K562 (cell line): ENCODE measurements at regions not wholly inside any gene's neighbourhood (a gene's known extent, or its start where the extent isn't known, plus 50 kb on each side); places are given as distances from the start of the nearest gene placed in this dataset.

Experiments used
- ATAC-seq: fragments of 200-7000 bp; cut with Tn5 transposase; 3 replicates; pipeline ENCODE4 v1.9.1; 2020; ENCODE audit warnings: moderate library complexity
- BruUV-seq: library from RNA; stranded (reverse); fragments of 400-500 nt; replicated peaks from 2 replicates; lab custom pipeline; 2021; lab: Mats Ljungman, UMichigan
- CTCF ChIA-PET: fragments of 300-600 bp; formaldehyde crosslinking; extraction: SDS; loops from one replicate; lab custom pipeline; 2021; ENCODE audit warnings: low intra/inter-chr PET ratio; lab: Yijun Ruan, JAX
- POLR2A ChIA-PET: fragments of 300-600, 350-650 bp; sonication (Branson Sonifier 250); formaldehyde crosslinking; extraction: SDS; loops from one replicate; lab custom pipeline; 2021; ENCODE audit warnings: antibody characterized with exemption, inconsistent platforms; lab: Yijun Ruan, JAX
- DNase-seq, 4 experiments: peaks; one replicate each; pipeline versions ENCODE4 v3.0.0 to v3.0.0-alpha.2; 2011 to 2018; ENCODE audit warnings: low spot score in 3 of 4, mixed read lengths in 3 of 4; ENCODE audit errors: extremely low read depth in 1 of 4
- FAIRE-seq: peaks from 2 replicates; lab custom pipeline; 2011; peaks lifted over from hg19 to GRCh38; lab: Jason Lieb, UNC
- H2AFZ ChIP-seq: 2 replicates; pipeline ENCODE4 v1.6.0; 2011; ENCODE audit warnings: low read depth, low read length, control low read depth, inconsistent platforms
- H3K27ac ChIP-seq: fragments of 200-600 bp; 3 replicates; pipeline ENCODE4 v1.8.0; 2011; ENCODE audit warnings: low read depth, mild to moderate bottlenecking, control low read depth, inconsistent platforms, low read length, moderate library complexity, mixed read lengths; ENCODE audit errors: extremely low read depth
- H3K27me3 ChIP-seq, 2 experiments: fragments of 300-600 bp in 1 of 2; 2 replicates in 1 of 2; 3 replicates in 1 of 2; pipeline versions ENCODE4 v1.6.0 to v1.8.0; 2011; ENCODE audit warnings: inconsistent platforms in 2 of 2, low read length in 2 of 2, mild to moderate bottlenecking in 1 of 2, mixed read lengths in 1 of 2, moderate library complexity in 1 of 2; ENCODE audit not compliant: control insufficient read depth in 2 of 2, insufficient read depth in 2 of 2
- H3K36me3 ChIP-seq: fragments of 300-600 bp; 3 replicates; pipeline ENCODE4 v1.8.0; 2011; ENCODE audit warnings: mild to moderate bottlenecking, low read length, inconsistent platforms; ENCODE audit not compliant: control insufficient read depth, insufficient read depth
- H3K4me1 ChIP-seq, 2 experiments: fragments of 200-600 bp in 1 of 2; replicated peaks in 1 of 2; 2 replicates in 1 of 2; 3 replicates in 1 of 2; pipeline versions ENCODE4 v1.5.1 to v1.8.0; 2011; ENCODE audit warnings: inconsistent platforms in 2 of 2, low read length in 2 of 2, mild to moderate bottlenecking in 1 of 2, mixed read lengths in 1 of 2, moderate library complexity in 1 of 2; ENCODE audit not compliant: control insufficient read depth in 2 of 2, insufficient read depth in 2 of 2
- H3K4me2 ChIP-seq: 2 replicates; pipeline ENCODE4 v1.6.1; 2011; ENCODE audit warnings: low read length, control low read depth, inconsistent platforms, mixed read lengths; ENCODE audit not compliant: insufficient read depth
- H3K4me3 ChIP-seq: fragments of 200-600 bp; sonication (generic), shearing (Covaris generic); 2 replicates; pipeline ENCODE4 v1.5.1; 2016; ENCODE audit warnings: control low read depth, inconsistent platforms
- H3K79me2 ChIP-seq: fragments of 200-600 bp; 3 replicates; pipeline ENCODE4 v1.8.0; 2011; ENCODE audit warnings: low read length, inconsistent platforms; ENCODE audit not compliant: control insufficient read depth, insufficient read depth
- H3K9ac ChIP-seq, 2 experiments: 2 replicates each; pipeline versions ENCODE4 v1.6.0 to v1.6.1; 2011; ENCODE audit warnings: low read depth in 2 of 2, low read length in 2 of 2, control low read depth in 1 of 2, inconsistent platforms in 1 of 2, mild to moderate bottlenecking in 1 of 2, mixed read lengths in 1 of 2; ENCODE audit not compliant: insufficient read depth in 1 of 2
- H3K9me1 ChIP-seq: one replicate; pipeline ENCODE4 v1.6.0; 2011; ENCODE audit warnings: inconsistent platforms, mild to moderate bottlenecking, low read length, moderate library complexity; ENCODE audit not compliant: control insufficient read depth, insufficient read depth
- H3K9me3 ChIP-seq: replicated peaks from 2 replicates; pipeline ENCODE4 v1.5.1; 2011; ENCODE audit warnings: low read depth, low read length, inconsistent platforms; ENCODE audit not compliant: control insufficient read depth, insufficient read depth
- H4K20me1 ChIP-seq: replicated peaks from 2 replicates; pipeline ENCODE4 v1.6.1; 2011; ENCODE audit warnings: low read length, inconsistent platforms, mixed read lengths; ENCODE audit not compliant: control insufficient read depth, insufficient read depth
- SIX5 ChIP-seq, 2 experiments: IDR thresholded peaks; 2 replicates each; pipeline ENCODE4 v1.6.1; 2011; ENCODE audit warnings: low read length in 2 of 2, borderline replicate concordance in 1 of 2, low read depth in 1 of 2, mild to moderate bottlenecking in 1 of 2, moderate library complexity in 1 of 2; ENCODE audit not compliant: insufficient read depth in 1 of 2
- SREBF2 ChIP-seq: sonication (generic); formaldehyde crosslinking; IDR thresholded peaks from 2 replicates; pipeline ENCODE4 v1.4.0; 2020; ENCODE audit warnings: mild to moderate bottlenecking, missing genetic modification reagents
- SUPT5H ChIP-seq: fragments of 450-650 bp; IDR thresholded peaks from 2 replicates; pipeline ENCODE4 v1.6.1; 2016
- WGBS: fragments of 100-300 bp; shearing (Covaris generic); methylation state at CpG from one replicate; pipeline ENCODE4 v1.1.6; 2016; ENCODE audit warnings: low coverage, mixed read lengths; ENCODE audit not compliant: insufficient coverage; ENCODE audit errors: missing lambda C conversion rate; 5-methylcytosine and 5-hydroxymethylcytosine counted together
- in situ Hi-C: fragments of 300-500 bp; cut with MboI; formaldehyde crosslinking; loops from 4 replicates; pipeline ENCODE4 v1.15.0; 2018; ENCODE audit warnings: inconsistent platforms, mixed read lengths
- intact Hi-C: fragments of 100-400 bp; cut with micrococcal nuclease; formaldehyde crosslinking; loops from 2 replicates; pipeline ENCODE4 v1.14.2; 2022
- TF ChIP-seq, protein P1 (sequence below): sonication (generic); formaldehyde crosslinking; IDR thresholded peaks from 2 replicates; pipeline ENCODE4 v1.8.1; 2022; ENCODE audit warnings: missing genetic modification reagents
- TF ChIP-seq, protein P2 (sequence below): sonication (generic); formaldehyde crosslinking; IDR thresholded peaks from 2 replicates; pipeline ENCODE4 v1.8.0; 2022; ENCODE audit warnings: missing genetic modification reagents, mild to moderate bottlenecking, borderline replicate concordance
- TF ChIP-seq, protein P3 (sequence below): fragments of 250-450 bp; sonication (Bioruptor Pico); IDR thresholded peaks from 2 replicates; pipeline ENCODE4 v1.9.0; 2021; ENCODE audit warnings: mild to moderate bottlenecking

DNA sequence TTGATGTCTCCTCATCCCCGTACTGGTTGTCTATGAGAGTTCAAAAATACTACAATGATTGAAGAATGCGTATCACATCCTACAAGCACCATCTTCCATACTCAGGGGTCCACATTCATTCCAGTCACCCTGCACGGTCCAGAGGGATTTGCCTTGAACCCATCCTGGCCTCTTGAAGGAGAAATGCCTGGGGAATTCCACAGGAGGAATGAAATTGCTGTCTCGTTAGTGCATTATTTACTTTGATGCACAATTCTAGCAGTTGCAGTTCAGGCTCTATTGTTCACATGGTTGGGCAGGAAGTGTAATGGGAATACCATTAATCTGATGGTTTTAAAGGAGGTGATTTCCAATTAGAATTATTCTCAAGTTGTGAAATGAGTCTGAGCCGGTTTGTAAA, 369.1 kb upstream of the XYLT1 start:
- H3K36me3 ChIP-seq, result no peaks in the 10 kb centered on the region
- POLR2A ChIA-PET, result no interaction called here
- H3K9ac ChIP-seq, result no peak overlapping the region
- in situ Hi-C loops (no loop called here), intact Hi-C loops (no loop called here)
- no peaks in the 10 kb centered on the region for H3K79me2 ChIP-seq
- DNase-seq (no peak), FAIRE-seq (no peak), ATAC-seq (no peak)
- H3K4me1 ChIP-seq, result no peaks in the 10 kb centered on the region
- H4K20me1 ChIP-seq, result 0 out of 2 replicates have a peak, but pooled peaks cover 3% of the 10 kb centered on the region
- H3K4me3 ChIP-seq, result no peak overlapping the region
- no peak overlapping the region for H2AFZ ChIP-seq
- TF ChIP-seq, protein P1, sequence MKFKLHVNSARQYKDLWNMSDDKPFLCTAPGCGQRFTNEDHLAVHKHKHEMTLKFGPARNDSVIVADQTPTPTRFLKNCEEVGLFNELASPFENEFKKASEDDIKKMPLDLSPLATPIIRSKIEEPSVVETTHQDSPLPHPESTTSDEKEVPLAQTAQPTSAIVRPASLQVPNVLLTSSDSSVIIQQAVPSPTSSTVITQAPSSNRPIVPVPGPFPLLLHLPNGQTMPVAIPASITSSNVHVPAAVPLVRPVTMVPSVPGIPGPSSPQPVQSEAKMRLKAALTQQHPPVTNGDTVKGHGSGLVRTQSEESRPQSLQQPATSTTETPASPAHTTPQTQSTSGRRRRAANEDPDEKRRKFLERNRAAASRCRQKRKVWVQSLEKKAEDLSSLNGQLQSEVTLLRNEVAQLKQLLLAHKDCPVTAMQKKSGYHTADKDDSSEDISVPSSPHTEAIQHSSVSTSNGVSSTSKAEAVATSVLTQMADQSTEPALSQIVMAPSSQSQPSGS (CRISPR knock-in tag), result no peak
- no peak for TF ChIP-seq SIX5 (IDR thresholded peaks at IDR 0.05; ENCODE audit: borderline replicate concordance in 1 of 2, insufficient read depth in 1 of 2, low read depth in 1 of 2, low read length in 2 of 2)
- TF ChIP-seq, protein P2, sequence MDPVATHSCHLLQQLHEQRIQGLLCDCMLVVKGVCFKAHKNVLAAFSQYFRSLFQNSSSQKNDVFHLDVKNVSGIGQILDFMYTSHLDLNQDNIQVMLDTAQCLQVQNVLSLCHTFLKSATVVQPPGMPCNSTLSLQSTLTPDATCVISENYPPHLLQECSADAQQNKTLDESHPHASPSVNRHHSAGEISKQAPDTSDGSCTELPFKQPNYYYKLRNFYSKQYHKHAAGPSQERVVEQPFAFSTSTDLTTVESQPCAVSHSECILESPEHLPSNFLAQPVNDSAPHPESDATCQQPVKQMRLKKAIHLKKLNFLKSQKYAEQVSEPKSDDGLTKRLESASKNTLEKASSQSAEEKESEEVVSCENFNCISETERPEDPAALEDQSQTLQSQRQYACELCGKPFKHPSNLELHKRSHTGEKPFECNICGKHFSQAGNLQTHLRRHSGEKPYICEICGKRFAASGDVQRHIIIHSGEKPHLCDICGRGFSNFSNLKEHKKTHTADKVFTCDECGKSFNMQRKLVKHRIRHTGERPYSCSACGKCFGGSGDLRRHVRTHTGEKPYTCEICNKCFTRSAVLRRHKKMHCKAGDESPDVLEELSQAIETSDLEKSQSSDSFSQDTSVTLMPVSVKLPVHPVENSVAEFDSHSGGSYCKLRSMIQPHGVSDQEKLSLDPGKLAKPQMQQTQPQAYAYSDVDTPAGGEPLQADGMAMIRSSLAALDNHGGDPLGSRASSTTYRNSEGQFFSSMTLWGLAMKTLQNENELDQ, result no peak
- TF ChIP-seq SREBF2 (CRISPR knock-in tag), result no peak
- TF ChIP-seq SUPT5H, result no peak
- TF ChIP-seq, protein P3, sequence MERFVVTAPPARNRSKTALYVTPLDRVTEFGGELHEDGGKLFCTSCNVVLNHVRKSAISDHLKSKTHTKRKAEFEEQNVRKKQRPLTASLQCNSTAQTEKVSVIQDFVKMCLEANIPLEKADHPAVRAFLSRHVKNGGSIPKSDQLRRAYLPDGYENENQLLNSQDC (CRISPR knock-in tag), result no peak
- H3K27me3 ChIP-seq, result peaks cover 0 to 13% of the 10 kb centered on the region in 2 experiments; a peak in 2 of 5 replicates
- BruUV-seq, result no TSS peak
- H3K27ac ChIP-seq, result no peak overlapping the region
- 10% methylated on average over 5 of the region's 5 CpGs for WGBS
- no peaks in the 10 kb centered on the region for H3K9me3 ChIP-seq
- no peak overlapping the region for H3K4me2 ChIP-seq
- CTCF ChIA-PET, result no interaction called here
- H3K9me1 ChIP-seq, result no peaks in the 10 kb centered on the region
